Psoas muscle (tissue), 7 donors: ENCODE measurements at regions not wholly inside any gene's neighbourhood (a gene's known extent, or its start where the extent isn't known, plus 50 kb on each side); places are given as distances from the start of the nearest gene placed in this dataset.

Experiments
- ATAC-seq, 4 donors: fragments of 200-7000 bp; cut with Tn5 transposase; one replicate each; pipeline ENCODE4 v1.9.1; 2020; ENCODE audit warnings: moderate library complexity in 3 of 4, mild to moderate bottlenecking in 2 of 4
- DNase-seq, 2 donors: peaks; one replicate each; pipeline ENCODE4 v3.0.0-alpha.2; 2020
- H3K27ac ChIP-seq: fragments of 200-600 bp; one replicate; pipeline ENCODE4 v1.8.0; 2022
- H3K27me3 ChIP-seq, 3 donors: fragments of 200-600 bp in 1 of 3; one replicate each; pipeline versions ENCODE4 v1.6.1 to v1.8.0; 2013 to 2022; ENCODE audit warnings: low read length in 2 of 3, mild to moderate bottlenecking in 2 of 3, moderate library complexity in 1 of 3; ENCODE audit not compliant: insufficient read depth in 3 of 3
- H3K36me3 ChIP-seq, 2 donors: fragments of 200-600 bp in 1 of 2; one replicate each; pipeline versions ENCODE4 v1.6.1 to v1.8.0; 2013 to 2022; ENCODE audit warnings: low read depth in 1 of 2, mild to moderate bottlenecking in 1 of 2, moderate library complexity in 1 of 2; ENCODE audit not compliant: insufficient read depth in 1 of 2
- H3K4me1 ChIP-seq: fragments of 200-600 bp; one replicate; pipeline ENCODE4 v1.8.0; 2022
- H3K4me3 ChIP-seq: fragments of 200-600 bp; one replicate; pipeline ENCODE4 v1.8.0; 2022; ENCODE audit warnings: mild to moderate bottlenecking
- H3K9me3 ChIP-seq: fragments of 200-600 bp; one replicate; pipeline ENCODE4 v1.8.0; 2022
- CTCF ChIP-seq: fragments of 200-600 bp; IDR thresholded peaks from one replicate; pipeline ENCODE4 v1.8.0; 2022; ENCODE audit warnings: antibody characterized with exemption
- WGBS, 3 donors: extraction: QIAGEN DNeasy Blood & Tissue Kit; methylation state at CpG; one replicate each; pipeline versions ENCODE4 v1.1.6 to v1.1.7; 2013; 5-methylcytosine and 5-hydroxymethylcytosine counted together
- intact Hi-C, 2 donors: fragments of 100-400 bp; cut with DNase I; formaldehyde crosslinking; loops; one replicate each; pipeline versions ENCODE4 v1.11.0 to v1.14.2; 2022
- donor health status: healthy with polysubstance abuse.
- donor health status: DM: no; HTN: no; CAD: no; lungs with moderate emphysema.
- donor health status: Bipolar disorder and iron deficiency.
- donor health status: healthy.
- donor health status: DM: yes; HTN: yes; CAD: no.
- donor health status: DM: no; HTN: no; CAD: no.
- donor health status: DM: yes; HTN: yes; CAD: no.

- Histone ChIP-seq H3K36me3 (no peaks in the 10 kb centered on the region), H3K27me3 (peaks cover 0 to 15% (median 0%) of the 10 kb centered on the region in 3 donors), H3K27ac (no peak overlapping the region), H3K4me1 (no peaks in the 10 kb centered on the region), H3K9me3 (no peaks in the 10 kb centered on the region), H3K4me3 (no peak overlapping the region)
- intact Hi-C loops: no loop called here
- WGBS, 3 donors: 70 to 91% (median 83%) methylated on average over 1 of the region's 1 CpG
- DNase-seq (no peak), ATAC-seq (no peak)
- TF ChIP-seq CTCF: no peak
Observed at GRCh38 chrX:131219271-131219670, 69.8 kb downstream of the IGSF1 start.

GRCh38 chrX:131217989-131218388 lies 71.1 kb downstream of the IGSF1 start:
- intact Hi-C loops: no loop called here
- no peak for TF ChIP-seq CTCF
- Histone ChIP-seq H3K27ac (no peak overlapping the region), H3K4me1 (no peaks in the 10 kb centered on the region), H3K9me3 (no peaks in the 10 kb centered on the region), H3K27me3 (peaks cover 0 to 11% (median 0%) of the 10 kb centered on the region in 3 donors), H3K4me3 (no peak overlapping the region), H3K36me3 (no peaks in the 10 kb centered on the region)
- no peak for ATAC-seq
- WGBS, 3 donors: 25 to 63% (median 50%) methylated on average over 5 of the region's 5 CpGs
- DNase-seq: no peak

- no peak overlapping the region for H3K27ac ChIP-seq
- H3K27me3 ChIP-seq: peaks cover 0 to 11% (median 0%) of the 10 kb centered on the region in 3 donors
- 50 to 60% (median 52%) methylated on average over 3 of the region's 3 CpGs for WGBS, 3 donors
- no peaks in the 10 kb centered on the region for H3K9me3 ChIP-seq
- H3K4me1 ChIP-seq: no peaks in the 10 kb centered on the region
- no peak for TF ChIP-seq CTCF
- intact Hi-C loops: no loop called here
- no peak for ATAC-seq
- DNase-seq: no peak
- no peak overlapping the region for H3K4me3 ChIP-seq
- no peaks in the 10 kb centered on the region for H3K36me3 ChIP-seq
Observed at GRCh38 chrX:131216828-131217227, 72.3 kb downstream of the IGSF1 start.

- TF ChIP-seq CTCF: no peak
- Histone ChIP-seq H3K27ac (no peak overlapping the region), H3K27me3 (no peaks in the 10 kb centered on the region), H3K4me1 (no peaks in the 10 kb centered on the region), H3K4me3 (no peak overlapping the region), H3K9me3 (no peaks in the 10 kb centered on the region), H3K36me3 (no peaks in the 10 kb centered on the region)
- DNase-seq (no peak), ATAC-seq (no peak)
- intact Hi-C loops: no loop called here
- 30 to 39% (median 37%) methylated on average over 4 to 5 of the region's 5 CpGs for WGBS, 3 donors
Observed at GRCh38 chrX:131213400-131213799, 75.7 kb downstream of the IGSF1 start.

GRCh38 chrX:131202766-131203165 lies 86.3 kb downstream of the IGSF1 start:
- no peaks in the 10 kb centered on the region for H3K4me1 ChIP-seq
- peaks cover 0 to 6% (median 0%) of the 10 kb centered on the region in 3 donors for H3K27me3 ChIP-seq
- no peaks in the 10 kb centered on the region for H3K9me3 ChIP-seq
- intact Hi-C loops: no loop called here
- H3K4me3 ChIP-seq: no peak overlapping the region
- ATAC-seq: no peak
- H3K27ac ChIP-seq: no peak overlapping the region
- DNase-seq: no peak
- 84 to 98% (median 93%) methylated on average over 1 of the region's 1 CpG for WGBS, 3 donors
- TF ChIP-seq CTCF: no peak
- no peaks in the 10 kb centered on the region for H3K36me3 ChIP-seq
